GM18511 (cell line): ENCODE measurements at regions not wholly inside any gene's neighbourhood (a gene's known extent, or its start where the extent isn't known, plus 50 kb on each side); places are given as distances from the start of the nearest gene placed in this dataset.

Source experiments
- ATAC-seq: cut with Tn5 transposase; IDR thresholded peaks from one replicate; pipeline ENCODE4 v1.9.1; 2021; ENCODE audit warnings: mild to moderate bottlenecking, moderate library complexity; ENCODE audit not compliant: unreplicated experiment

DNA sequence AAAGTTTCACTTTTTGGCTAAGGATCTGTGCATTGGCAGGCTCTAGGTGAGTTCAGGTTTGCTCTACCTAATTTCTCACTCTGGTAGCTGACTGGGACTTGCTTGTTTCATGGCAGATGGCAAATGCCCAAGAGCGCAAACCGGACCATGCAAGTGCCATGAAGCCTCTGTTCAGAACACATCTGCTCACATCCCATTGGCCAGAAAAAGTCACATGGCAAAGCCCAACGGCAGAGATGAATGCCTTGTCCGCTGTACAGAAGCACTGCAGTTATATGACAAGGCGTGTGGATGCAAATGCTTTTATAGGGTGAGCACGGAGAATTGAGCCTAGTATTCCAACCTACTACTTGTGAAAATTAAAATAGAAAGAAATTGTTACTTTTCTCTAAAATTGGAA lies 202.2 kb upstream of the HMGA2 start:
- no peak for ATAC-seq

DNA sequence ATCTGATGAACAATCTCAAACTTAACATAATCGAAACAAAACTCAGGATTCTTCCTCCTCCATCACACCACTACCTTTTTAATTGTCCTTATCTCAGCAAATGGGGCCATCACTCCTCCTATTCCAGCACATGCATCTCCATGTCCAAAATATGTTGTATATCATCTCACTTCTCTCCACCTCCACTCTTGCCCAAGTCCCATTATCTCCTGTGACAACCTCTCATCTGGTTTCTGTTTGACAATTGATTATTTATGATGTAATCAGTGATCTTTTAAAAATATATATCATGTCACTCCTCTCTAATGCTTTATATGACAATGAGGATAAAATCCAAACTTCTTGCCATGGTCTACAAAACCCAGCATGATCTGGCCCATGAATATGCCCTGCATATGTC lies 200.8 kb upstream of the HMGA2 start:
- ATAC-seq: no peak

GRCh38 chr12:65624554-65625086 lies 199.7 kb upstream of the HMGA2 start:
- no peak for ATAC-seq

- no peak for ATAC-seq
Observed at GRCh38 chr12:65628061-65628460, 196.2 kb upstream of the HMGA2 start.

- no peak for ATAC-seq
Observed at GRCh38 chr12:65630555-65630954, 193.7 kb upstream of the HMGA2 start.

DNA sequence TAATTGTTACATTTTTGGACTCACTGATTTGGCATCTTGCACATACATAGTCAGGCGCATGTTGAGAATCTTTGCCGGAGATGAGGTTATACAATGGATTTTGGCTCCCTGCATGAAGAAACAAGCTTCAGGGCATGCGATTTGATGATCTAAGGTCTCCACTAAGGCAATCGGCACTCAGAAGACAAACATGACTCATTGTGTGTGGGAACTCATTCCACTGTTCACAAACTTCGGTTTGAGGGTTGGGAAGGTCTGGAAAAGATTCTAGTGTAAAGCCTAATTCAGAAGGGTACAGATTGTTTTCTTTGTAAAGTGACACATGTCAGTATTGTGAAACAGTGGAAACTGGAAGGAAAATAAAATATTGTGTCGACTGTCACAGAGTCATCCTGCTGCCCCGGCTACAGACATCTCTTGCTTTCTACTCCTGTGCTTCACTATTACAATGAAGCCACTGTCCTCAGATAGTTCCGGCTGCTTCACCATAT lies 192.6 kb upstream of the HMGA2 start:
- ATAC-seq: no peak

DNA sequence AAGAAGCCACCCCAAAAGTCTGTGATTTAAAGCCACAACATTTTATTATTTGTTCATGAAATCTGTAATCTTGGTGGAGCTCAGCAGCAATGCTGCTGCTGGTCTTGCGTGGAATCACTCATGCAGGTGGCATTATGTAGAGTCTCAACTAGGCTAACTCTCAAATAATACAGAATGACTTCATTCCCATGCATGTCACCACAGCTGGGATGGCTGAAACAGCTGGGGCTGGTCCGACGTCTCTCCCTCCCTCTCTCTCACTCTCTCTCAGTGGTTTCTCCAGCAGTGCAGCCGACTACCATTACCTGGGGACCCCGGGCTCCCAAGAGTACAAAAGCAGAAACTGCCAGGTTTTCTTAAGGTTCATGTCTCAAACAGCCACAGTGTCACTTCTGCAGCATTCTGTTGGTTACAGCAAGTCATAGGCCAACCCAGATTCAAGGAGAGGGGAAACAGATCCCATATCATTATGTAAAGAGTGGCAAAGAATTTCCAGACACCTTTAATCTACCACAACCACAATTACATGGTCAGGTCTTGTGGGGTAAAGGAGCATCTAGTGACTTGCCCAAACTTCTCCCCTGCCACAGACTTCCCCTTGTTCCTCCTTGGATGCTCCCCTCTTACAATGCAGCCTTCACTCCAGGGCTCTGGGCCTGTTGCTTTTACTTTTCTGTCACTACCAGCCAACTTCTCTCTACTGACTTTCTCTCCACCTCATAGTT lies 192.0 kb upstream of the HMGA2 start:
- no peak for ATAC-seq

GRCh38 chr12:65634061-65634460 lies 190.2 kb upstream of the HMGA2 start:
- ATAC-seq: no peak

- ATAC-seq: no peak
Observed at GRCh38 chr12:65634626-65635331, 189.5 kb upstream of the HMGA2 start.

GRCh38 chr12:65636436-65636835 lies 187.8 kb upstream of the HMGA2 start:
- no peak for ATAC-seq

DNA sequence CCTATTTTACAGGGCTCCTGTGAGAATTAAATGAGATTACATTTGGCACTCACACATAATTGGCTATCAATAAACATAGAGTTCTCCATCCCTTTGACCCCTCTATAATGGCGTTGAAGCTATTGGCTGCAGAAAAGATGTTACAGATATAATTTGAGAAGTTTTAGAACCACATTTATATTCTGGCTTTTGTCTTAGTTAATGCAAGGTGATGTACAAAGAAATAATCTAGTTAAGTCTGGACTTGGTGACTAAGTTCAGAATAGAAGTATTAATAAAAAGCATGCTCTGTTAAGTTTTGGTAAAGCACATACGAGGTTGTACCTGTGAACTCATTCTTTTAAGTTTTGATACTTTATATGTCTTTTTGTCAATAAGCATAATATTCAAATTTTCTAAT lies 187.1 kb upstream of the HMGA2 start:
- ATAC-seq: no peak

- ATAC-seq: no peak
Observed at GRCh38 chr12:65637774-65638173, 186.5 kb upstream of the HMGA2 start.

- no peak for ATAC-seq
Observed at GRCh38 chr12:65638324-65638723, 186.0 kb upstream of the HMGA2 start.

DNA sequence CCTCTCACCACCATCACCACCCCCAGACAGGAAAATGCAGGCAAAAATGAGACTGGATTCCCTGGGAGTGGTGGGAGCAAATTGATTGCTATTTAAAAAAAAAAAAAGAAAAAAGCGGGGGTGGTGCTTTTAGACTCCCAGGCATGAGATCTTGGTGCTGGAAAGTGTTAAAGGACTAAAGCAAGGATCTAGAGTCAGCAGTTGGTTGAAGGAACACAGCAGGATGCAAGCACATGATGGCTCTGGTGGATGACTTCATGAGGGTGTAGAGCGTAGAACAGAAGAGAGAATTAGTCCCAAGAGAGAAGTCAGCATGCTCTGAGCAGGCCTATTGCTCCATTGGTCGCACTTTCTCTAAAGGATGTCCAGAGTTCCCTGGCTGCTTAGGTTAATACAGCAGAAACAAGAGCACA lies 183.8 kb upstream of the HMGA2 start:
- no peak for ATAC-seq

GRCh38 chr12:65642061-65642661 lies 182.1 kb upstream of the HMGA2 start:
- ATAC-seq: no peak

- no peak for ATAC-seq
Observed at GRCh38 chr12:65643171-65643570, 181.1 kb upstream of the HMGA2 start.

GRCh38 chr12:65643595-65644386 lies 180.5 kb upstream of the HMGA2 start:
- no peak for ATAC-seq

GRCh38 chr12:65646127-65646643 lies 178.1 kb upstream of the HMGA2 start:
- no peak for ATAC-seq

DNA sequence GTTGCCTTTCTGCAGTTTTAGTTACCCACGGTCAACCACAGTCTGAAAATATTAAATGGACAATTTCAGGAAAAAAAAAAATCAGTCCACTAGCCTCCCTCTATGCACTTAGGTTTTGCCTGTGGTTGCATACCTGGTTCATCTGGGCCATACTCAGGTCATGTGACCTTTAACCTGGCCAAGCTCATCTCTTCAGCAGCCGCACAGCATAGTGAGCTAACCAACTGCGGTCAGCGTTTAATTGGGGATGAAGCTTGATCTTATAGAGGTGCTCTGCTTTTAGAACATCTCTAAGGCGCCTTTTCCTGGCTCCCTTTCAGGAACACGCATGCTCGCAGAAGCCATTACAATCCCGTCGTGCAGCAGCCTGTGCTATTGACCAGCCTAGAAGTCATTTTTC lies 177.2 kb upstream of the HMGA2 start:
- ATAC-seq: no peak

- no peak for ATAC-seq
Observed at GRCh38 chr12:65648461-65648860, 175.8 kb upstream of the HMGA2 start.

- no peak for ATAC-seq
Observed at GRCh38 chr12:65649126-65649525, 175.2 kb upstream of the HMGA2 start.
